ENCODE measurements at regions not wholly inside any gene's neighbourhood (a gene's known extent, or its start where the extent isn't known, plus 50 kb on each side); places are given as distances from the start of the nearest gene placed in this dataset.

DNA sequence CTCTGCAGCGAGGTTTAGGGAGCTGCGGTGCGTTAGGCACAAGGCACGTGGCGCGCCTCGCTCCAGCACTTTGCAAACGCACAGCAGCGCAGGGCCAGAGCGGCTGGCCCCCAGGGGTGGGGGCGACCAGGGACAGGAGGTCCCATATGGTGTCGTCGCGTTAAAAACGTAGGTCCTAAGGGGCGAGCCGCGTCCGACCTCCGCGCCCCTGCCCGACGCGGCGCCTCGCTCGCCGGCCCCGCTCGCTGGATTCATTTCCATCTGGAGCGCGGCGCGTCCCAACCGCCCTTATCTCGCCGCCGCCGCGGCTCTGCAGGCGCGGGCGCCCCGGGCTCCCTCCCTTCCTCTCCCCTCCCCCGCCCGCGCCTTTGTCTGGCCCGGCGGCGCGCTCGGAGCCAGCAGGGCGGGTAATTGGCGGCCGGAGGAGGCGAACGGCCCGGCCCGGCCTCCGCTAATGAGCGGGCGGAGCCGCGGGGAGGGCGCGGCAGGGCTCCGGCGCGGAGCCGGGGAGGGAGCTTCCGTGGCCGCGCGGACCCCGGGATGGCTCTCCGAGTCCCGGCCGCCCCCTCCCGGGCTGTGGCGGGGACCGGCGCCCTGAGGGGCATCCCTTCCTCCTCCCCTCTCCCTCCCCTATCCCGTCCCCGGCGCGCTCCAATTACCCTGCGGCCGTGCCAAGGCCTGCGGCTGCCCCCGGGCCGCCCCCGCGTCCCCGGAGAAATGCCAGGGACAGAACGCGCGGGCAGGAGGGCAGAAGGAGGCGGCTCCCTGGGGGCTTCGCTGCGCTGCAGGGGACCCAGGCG, 409.0 kb downstream of the BCOR start (continued):
- TF ChIP-seq EP400 (IDR thresholded peaks at IDR 0.05) (peak; percentile 50; the same call in 1 of the 2 replicates), PCBP2 (IDR thresholded peaks at IDR 0.05; ENCODE audit: low read depth, low read length, poor library complexity, severe bottlenecking) (no peak), ZFX (CRISPR knock-in tag; IDR thresholded peaks at IDR 0.05) (peak; percentile 84), ZNF699 (CRISPR knock-in tag; IDR thresholded peaks at IDR 0.05; ENCODE audit: insufficient replicate concordance) (no peak), CC2D1A (IDR thresholded peaks at IDR 0.05) (no peak), ZNF24 (IDR thresholded peaks at IDR 0.05) (no peak), MAFG (tag; conservative IDR thresholded peaks at IDR 0.05) (no peak; the same call in 1 of the 2 replicates), ZNF668 (CRISPR knock-in tag; IDR thresholded peaks at IDR 0.05) (no peak), SMARCA4 (IDR thresholded peaks at IDR 0.05) (no peak), DDX20 (tag; IDR thresholded peaks at IDR 0.05; ENCODE audit: low read depth) (no peak), LCOR (CRISPR knock-in tag; IDR thresholded peaks at IDR 0.05) (no peak), MTA2 (IDR thresholded peaks at IDR 0.05; ENCODE audit: low read depth) (no peak), ZNF584 (CRISPR knock-in tag; IDR thresholded peaks at IDR 0.05; ENCODE audit: low read depth) (no peak), ZNF140 (CRISPR knock-in tag; IDR thresholded peaks at IDR 0.05) (no peak), FOXP1 (CRISPR knock-in tag; IDR thresholded peaks at IDR 0.05) (0 out of 2 replicates have a peak, but pooled peaks have one; percentile 13), RAD51 (IDR thresholded peaks at IDR 0.05; ENCODE audit: borderline replicate concordance, low read depth) (no peak), RCOR1 (IDR thresholded peaks at IDR 0.05; ENCODE audit: borderline replicate concordance in 1 of 2, low read depth in 2 of 2, low read length in 2 of 2) (no peak), ILF3 (IDR thresholded peaks at IDR 0.05; ENCODE audit: borderline replicate concordance) (no peak), HDAC1 (IDR thresholded peaks at IDR 0.05) (no peak), ELF2 (CRISPR knock-in tag; IDR thresholded peaks at IDR 0.05) (no peak), RBM22 (IDR thresholded peaks at IDR 0.05; ENCODE audit: low read depth, low read length, poor library complexity, severe bottlenecking) (no peak)
- TF ChIP-seq, protein P1, sequence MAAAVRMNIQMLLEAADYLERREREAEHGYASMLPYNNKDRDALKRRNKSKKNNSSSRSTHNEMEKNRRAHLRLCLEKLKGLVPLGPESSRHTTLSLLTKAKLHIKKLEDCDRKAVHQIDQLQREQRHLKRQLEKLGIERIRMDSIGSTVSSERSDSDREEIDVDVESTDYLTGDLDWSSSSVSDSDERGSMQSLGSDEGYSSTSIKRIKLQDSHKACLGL (CRISPR knock-in tag; IDR thresholded peaks at IDR 0.05; ENCODE audit: borderline replicate concordance, poor library complexity, severe bottlenecking) = no peak
- TF ChIP-seq, protein P2, sequence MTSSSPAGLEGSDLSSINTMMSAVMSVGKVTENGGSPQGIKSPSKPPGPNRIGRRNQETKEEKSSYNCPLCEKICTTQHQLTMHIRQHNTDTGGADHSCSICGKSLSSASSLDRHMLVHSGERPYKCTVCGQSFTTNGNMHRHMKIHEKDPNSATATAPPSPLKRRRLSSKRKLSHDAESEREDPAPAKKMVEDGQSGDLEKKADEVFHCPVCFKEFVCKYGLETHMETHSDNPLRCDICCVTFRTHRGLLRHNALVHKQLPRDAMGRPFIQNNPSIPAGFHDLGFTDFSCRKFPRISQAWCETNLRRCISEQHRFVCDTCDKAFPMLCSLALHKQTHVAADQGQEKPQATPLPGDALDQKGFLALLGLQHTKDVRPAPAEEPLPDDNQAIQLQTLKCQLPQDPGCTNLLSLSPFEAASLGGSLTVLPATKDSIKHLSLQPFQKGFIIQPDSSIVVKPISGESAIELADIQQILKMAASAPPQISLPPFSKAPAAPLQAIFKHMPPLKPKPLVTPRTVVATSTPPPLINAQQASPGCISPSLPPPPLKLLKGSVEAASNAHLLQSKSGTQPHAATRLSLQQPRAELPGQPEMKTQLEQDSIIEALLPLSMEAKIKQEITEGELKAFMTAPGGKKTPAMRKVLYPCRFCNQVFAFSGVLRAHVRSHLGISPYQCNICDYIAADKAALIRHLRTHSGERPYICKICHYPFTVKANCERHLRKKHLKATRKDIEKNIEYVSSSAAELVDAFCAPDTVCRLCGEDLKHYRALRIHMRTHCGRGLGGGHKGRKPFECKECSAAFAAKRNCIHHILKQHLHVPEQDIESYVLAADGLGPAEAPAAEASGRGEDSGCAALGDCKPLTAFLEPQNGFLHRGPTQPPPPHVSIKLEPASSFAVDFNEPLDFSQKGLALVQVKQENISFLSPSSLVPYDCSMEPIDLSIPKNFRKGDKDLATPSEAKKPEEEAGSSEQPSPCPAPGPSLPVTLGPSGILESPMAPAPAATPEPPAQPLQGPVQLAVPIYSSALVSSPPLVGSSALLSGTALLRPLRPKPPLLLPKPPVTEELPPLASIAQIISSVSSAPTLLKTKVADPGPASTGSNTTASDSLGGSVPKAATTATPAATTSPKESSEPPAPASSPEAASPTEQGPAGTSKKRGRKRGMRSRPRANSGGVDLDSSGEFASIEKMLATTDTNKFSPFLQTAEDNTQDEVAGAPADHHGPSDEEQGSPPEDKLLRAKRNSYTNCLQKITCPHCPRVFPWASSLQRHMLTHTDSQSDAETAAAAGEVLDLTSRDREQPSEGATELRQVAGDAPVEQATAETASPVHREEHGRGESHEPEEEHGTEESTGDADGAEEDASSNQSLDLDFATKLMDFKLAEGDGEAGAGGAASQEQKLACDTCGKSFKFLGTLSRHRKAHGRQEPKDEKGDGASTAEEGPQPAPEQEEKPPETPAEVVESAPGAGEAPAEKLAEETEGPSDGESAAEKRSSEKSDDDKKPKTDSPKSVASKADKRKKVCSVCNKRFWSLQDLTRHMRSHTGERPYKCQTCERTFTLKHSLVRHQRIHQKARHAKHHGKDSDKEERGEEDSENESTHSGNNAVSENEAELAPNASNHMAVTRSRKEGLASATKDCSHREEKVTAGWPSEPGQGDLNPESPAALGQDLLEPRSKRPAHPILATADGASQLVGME (CRISPR knock-in tag; IDR thresholded peaks at IDR 0.05) = no peak
